PC-9 (cell line): ENCODE measurements at regions not wholly inside any gene's neighbourhood (a gene's known extent, or its start where the extent isn't known, plus 50 kb on each side); places are given as distances from the start of the nearest gene placed in this dataset.

Source experiments
- BruUV-seq: library from RNA; stranded (reverse); fragments of 400-500 nt; replicated peaks from 2 replicates; lab custom pipeline; 2021; lab: Mats Ljungman, UMichigan
- CTCF ChIA-PET: fragments of 300-600 bp; sonication (Branson Sonifier 250); formaldehyde crosslinking; loops from one replicate; lab custom pipeline; 2022; ENCODE audit warnings: antibody characterized with exemption; lab: Charles Lee
- POLR2A ChIA-PET: fragments of 300-600 bp; sonication (Branson Sonifier 250); formaldehyde crosslinking; loops from one replicate; lab custom pipeline; 2022; ENCODE audit warnings: antibody characterized with exemption; ENCODE audit not compliant: unreplicated experiment; lab: Charles Lee
- DNase-seq, 2 experiments: peaks; one replicate each; pipeline versions ENCODE4 v3.0.0 to v3.0.0-alpha.2; 2015 to 2022; ENCODE audit warnings: mixed read lengths in 1 of 2
- H2AFZ ChIP-seq: fragments of 200-600 bp; sonication (generic); 2 replicates; pipeline ENCODE4 v1.8.1; 2017; ENCODE audit warnings: antibody characterized with exemption
- H3F3A ChIP-seq: fragments of 200-600 bp; sonication (generic); 2 replicates; pipeline ENCODE4 v1.8.1; 2017; ENCODE audit warnings: antibody characterized with exemption, mild to moderate bottlenecking, low read depth; ENCODE audit not compliant: insufficient read depth
- H3K27ac ChIP-seq: fragments of 200-600 bp; sonication (generic); 2 replicates; pipeline ENCODE4 v1.6.1; 2016; ENCODE audit warnings: mixed run types
- H3K27me3 ChIP-seq: fragments of 200-600 bp; sonication (generic); 2 replicates; pipeline ENCODE4 v1.6.1; 2016; ENCODE audit warnings: low read depth, mixed run types; ENCODE audit not compliant: insufficient read depth
- H3K36me3 ChIP-seq: fragments of 200-600 bp; sonication (generic); 2 replicates; pipeline ENCODE4 v1.6.1; 2016; ENCODE audit warnings: low read depth, mixed run types
- H3K4me1 ChIP-seq: fragments of 200-600 bp; sonication (generic); replicated peaks from 2 replicates; pipeline ENCODE4 v1.6.1; 2016; ENCODE audit warnings: mixed run types; ENCODE audit not compliant: insufficient read depth
- H3K4me2 ChIP-seq: fragments of 200-600 bp; sonication (generic); 2 replicates; pipeline ENCODE4 v1.6.1; 2017; ENCODE audit warnings: mixed run types
- H3K4me3 ChIP-seq: fragments of 200-600 bp; sonication (generic); 2 replicates; pipeline ENCODE4 v1.6.1; 2016; ENCODE audit warnings: mixed run types
- H3K79me2 ChIP-seq: fragments of 200-600 bp; sonication (generic); 2 replicates; pipeline ENCODE4 v1.6.1; 2017; ENCODE audit warnings: low read depth, mixed run types
- H3K9me2 ChIP-seq: fragments of 200-600 bp; sonication (generic); 2 replicates; pipeline ENCODE4 v1.8.1; 2017; ENCODE audit warnings: mild to moderate bottlenecking; ENCODE audit not compliant: insufficient read depth
- H3K9me3 ChIP-seq: fragments of 200-600 bp; sonication (generic); 2 replicates; pipeline ENCODE4 v1.8.1; 2016; ENCODE audit warnings: low read depth; ENCODE audit not compliant: insufficient read depth
- H4K20me1 ChIP-seq: fragments of 200-600 bp; sonication (generic); 2 replicates; pipeline ENCODE4 v1.8.1; 2017; ENCODE audit not compliant: insufficient read depth
- CTCF ChIP-seq: fragments of 200-600 bp; sonication (generic); conservative IDR thresholded peaks from 2 replicates; pipeline ENCODE4 v1.6.1; 2017; ENCODE audit warnings: mixed run types, antibody characterized with exemption, mild to moderate bottlenecking, moderate library complexity
- EZH2 ChIP-seq: fragments of 200-600 bp; sonication (generic); IDR thresholded peaks from 2 replicates; pipeline ENCODE4 v1.8.0; 2017; ENCODE audit warnings: antibody characterized with exemption, low read depth
- intact Hi-C: fragments of 100-400 bp; cut with micrococcal nuclease; formaldehyde crosslinking; loops from one replicate; pipeline ENCODE4 v1.10.0; 2022; ENCODE audit not compliant: unreplicated experiment

DNA sequence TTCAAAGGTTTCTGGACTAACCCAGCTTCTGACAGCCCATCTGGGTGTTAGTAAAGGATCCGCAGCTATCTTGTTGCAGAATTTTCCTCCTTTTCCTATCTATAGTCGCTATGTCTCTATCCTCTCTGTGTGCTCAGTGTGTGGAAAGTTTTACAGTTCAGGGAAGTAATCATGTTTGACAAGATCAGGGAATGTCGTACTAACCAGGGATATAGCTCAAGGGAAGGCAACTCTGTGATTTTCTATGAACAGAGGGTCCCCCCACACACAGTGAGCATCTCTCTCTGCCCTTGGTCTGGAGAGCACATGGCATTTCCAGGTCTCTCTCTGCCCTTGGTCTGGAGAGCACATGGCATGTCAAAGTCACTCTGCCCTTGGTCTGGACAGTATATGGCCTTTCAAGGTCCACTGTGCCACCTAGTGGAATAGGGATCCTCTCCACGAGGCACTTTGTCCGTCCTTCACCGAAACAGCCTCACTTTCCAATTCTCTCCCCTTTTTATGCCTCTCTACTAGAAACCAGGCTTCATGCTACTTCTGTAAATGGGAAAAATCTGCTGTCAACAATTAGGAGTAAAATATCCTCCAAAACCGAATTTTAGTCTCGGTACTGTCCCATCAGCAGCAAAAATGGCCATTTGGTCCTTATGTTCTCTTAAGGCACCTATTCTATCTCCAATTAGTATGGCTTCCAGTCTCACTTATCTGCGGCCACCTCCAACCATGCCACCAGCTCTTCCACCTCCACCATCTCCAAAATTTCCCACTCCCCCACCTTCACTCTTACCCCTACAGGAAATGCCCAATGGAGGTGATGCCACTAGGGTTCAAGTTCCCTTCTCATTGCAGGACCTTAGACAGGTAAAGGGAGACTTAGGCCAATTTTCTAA, 88.7 kb downstream of the IGLL5 start:
- Histone ChIP-seq H3K27me3 (peaks cover 13% of the 10 kb centered on the region), H3K4me3 (no peak overlapping the region), H3K79me2 (no peaks in the 10 kb centered on the region), H3K9me3 (no peaks in the 10 kb centered on the region; the same call in 1 of the 2 replicates), H3K4me2 (no peak overlapping the region), H3K27ac (no peak overlapping the region), H2AFZ (no peak overlapping the region), H3K9me2 (no peaks in the 10 kb centered on the region), H4K20me1 (no peaks in the 10 kb centered on the region), H3F3A (no peaks in the 10 kb centered on the region), H3K36me3 (no peaks in the 10 kb centered on the region), H3K4me1 (no peaks in the 10 kb centered on the region)
- no peak for DNase-seq
- intact Hi-C loops = no loop called here
- TF ChIP-seq EZH2 (no peak), CTCF (no peak)
- CTCF ChIA-PET = no interaction called here
- POLR2A ChIA-PET = no interaction called here
- BruUV-seq = no TSS peak

DNA sequence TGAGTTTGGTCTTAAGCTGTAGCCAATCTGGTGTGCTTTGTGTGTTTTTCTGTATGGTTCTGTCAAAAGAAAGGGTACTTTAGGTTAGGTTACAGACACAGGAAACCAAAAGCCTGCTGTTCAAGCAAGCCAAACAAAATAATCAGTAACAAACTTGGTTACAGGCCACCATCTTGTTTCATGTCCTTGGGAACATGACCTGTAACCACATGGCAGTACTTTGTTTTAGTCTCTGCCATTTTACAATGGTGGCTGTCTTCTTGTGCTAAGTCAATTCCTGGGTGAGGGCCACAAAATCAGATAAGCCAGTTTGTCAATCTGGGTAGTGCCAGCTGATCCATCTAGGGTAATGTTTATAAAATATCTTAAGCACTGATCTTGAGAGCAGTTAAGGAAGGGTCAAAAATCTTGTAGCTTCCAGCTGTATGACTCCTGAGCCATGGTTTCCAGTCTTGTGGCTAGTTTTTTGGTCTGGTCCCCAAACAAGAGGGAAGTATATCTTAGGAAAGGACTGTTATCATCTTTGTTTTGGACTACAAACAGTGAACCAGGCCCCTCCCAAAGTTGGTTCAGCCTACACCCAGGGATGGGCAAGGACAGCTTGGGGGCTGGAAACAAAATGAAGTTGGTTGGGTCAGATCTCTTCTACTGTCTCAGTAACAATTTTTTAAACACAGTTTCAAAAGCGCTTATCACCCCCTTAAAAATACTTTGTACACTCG, 90.0 kb downstream of the IGLL5 start:
- H3K79me2 ChIP-seq = no peaks in the 10 kb centered on the region
- no peak overlapping the region for H3K4me2 ChIP-seq
- H3K9me2 ChIP-seq = no peaks in the 10 kb centered on the region
- ChIA-PET POLR2A (no interaction called here), CTCF (no interaction called here)
- no peaks in the 10 kb centered on the region for H3K36me3 ChIP-seq
- H3K4me3 ChIP-seq = no peak overlapping the region
- peaks cover 13% of the 10 kb centered on the region; the same call in 1 of the 2 replicates for H3K27me3 ChIP-seq
- no peaks in the 10 kb centered on the region for H3K4me1 ChIP-seq
- H3K9me3 ChIP-seq = peaks cover 5% of the 10 kb centered on the region
- BruUV-seq = no TSS peak
- H2AFZ ChIP-seq = no peak overlapping the region
- DNase-seq = no peak
- intact Hi-C loops = no loop called here
- H3K27ac ChIP-seq = no peak overlapping the region
- no peaks in the 10 kb centered on the region for H4K20me1 ChIP-seq
- TF ChIP-seq EZH2 (no peak), CTCF (no peak)
- no peaks in the 10 kb centered on the region for H3F3A ChIP-seq

DNA sequence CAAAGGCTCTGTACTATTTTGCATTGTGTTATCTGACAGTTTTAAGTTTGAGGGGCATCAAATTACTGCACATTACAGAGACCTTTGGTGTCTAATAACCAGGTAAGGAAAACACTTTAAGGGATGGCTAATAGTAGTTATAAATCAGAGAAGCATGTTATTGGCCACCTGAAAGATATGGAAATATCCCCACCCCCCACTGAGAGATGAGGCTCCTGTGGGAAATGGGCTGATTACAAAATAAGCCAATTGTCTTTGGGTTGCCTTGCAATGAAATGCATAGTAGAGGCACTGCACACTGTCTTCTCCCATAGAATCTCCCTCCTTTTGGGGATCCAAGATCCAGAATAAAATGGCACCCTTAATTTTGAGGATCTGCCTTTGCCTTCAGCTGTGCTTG, 91.0 kb downstream of the IGLL5 start:
- CTCF ChIA-PET = no interaction called here
- TF ChIP-seq EZH2 = no peak
- no peak for TF ChIP-seq CTCF
- BruUV-seq = no TSS peak

More for the DNA sequence above, 91.0 kb downstream of the IGLL5 start:
- Histone ChIP-seq H3K4me2 (no peak overlapping the region), H3K79me2 (no peaks in the 10 kb centered on the region), H3K36me3 (no peaks in the 10 kb centered on the region), H3K9me3 (peaks cover 5% of the 10 kb centered on the region), H3K4me1 (no peaks in the 10 kb centered on the region), H3K4me3 (no peak overlapping the region), H3K27ac (no peak overlapping the region), H4K20me1 (no peaks in the 10 kb centered on the region), H3F3A (no peaks in the 10 kb centered on the region), H3K9me2 (no peaks in the 10 kb centered on the region), H2AFZ (no peak overlapping the region), H3K27me3 (peaks cover 15% of the 10 kb centered on the region; the same call in 1 of the 2 replicates)
- DNase-seq = no peak
- intact Hi-C loops = no loop called here
- POLR2A ChIA-PET = no interaction called here
